OCI-LY1 (cell line): ENCODE measurements at regions not wholly inside any gene's neighbourhood (a gene's known extent, or its start where the extent isn't known, plus 50 kb on each side); places are given as distances from the start of the nearest gene placed in this dataset.

ENCODE experiments used
- CTCF ChIP-seq: fragments of 200-600 bp; sonication (generic), shearing (Covaris generic); IDR thresholded peaks from 2 replicates; pipeline ENCODE4 v1.5.1; 2017; ENCODE audit warnings: mild to moderate bottlenecking, antibody characterized with exemption, low read length, moderate library complexity, mixed read lengths
- EZH2 ChIP-seq: fragments of 200-600 bp; sonication (generic), shearing (Covaris generic); IDR thresholded peaks from 2 replicates; pipeline ENCODE4 v1.8.0; 2017; ENCODE audit warnings: borderline replicate concordance, mixed run types, mild to moderate bottlenecking, antibody characterized with exemption, low read length, moderate library complexity, mixed read lengths

GRCh38 chr20:22207280-22207679 is 377.1 kb downstream of the FOXA2 start:
- TF ChIP-seq CTCF: no peak
- no peak for TF ChIP-seq EZH2
